GM18909 (cell line): ENCODE measurements at regions not wholly inside any gene's neighbourhood (a gene's known extent, or its start where the extent isn't known, plus 50 kb on each side); places are given as distances from the start of the nearest gene placed in this dataset.

Experiments used
- ATAC-seq: cut with Tn5 transposase; IDR thresholded peaks from one replicate; pipeline ENCODE4 v1.9.1; 2021; ENCODE audit warnings: mild to moderate bottlenecking; ENCODE audit not compliant: unreplicated experiment, poor library complexity

DNA sequence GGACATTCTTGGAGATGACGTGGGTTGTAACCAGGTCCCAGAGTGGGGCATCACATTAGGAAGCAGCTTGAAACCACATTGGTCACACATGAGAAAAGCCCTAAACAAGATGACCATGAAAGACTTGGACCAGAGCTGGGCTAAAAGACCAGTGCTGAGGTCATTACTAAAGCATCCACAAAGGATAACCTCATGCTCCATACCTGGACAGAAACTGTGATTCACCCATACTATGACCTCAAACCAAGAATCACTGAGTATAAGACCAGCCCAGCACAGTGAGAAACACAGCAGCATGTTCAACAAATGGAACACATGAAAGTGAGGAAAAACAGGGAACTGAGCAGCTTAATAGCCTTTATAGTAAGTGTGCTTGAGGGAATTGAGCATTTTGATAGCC, 635.5 kb upstream of the NETO1 start:
- ATAC-seq, result no peak

DNA sequence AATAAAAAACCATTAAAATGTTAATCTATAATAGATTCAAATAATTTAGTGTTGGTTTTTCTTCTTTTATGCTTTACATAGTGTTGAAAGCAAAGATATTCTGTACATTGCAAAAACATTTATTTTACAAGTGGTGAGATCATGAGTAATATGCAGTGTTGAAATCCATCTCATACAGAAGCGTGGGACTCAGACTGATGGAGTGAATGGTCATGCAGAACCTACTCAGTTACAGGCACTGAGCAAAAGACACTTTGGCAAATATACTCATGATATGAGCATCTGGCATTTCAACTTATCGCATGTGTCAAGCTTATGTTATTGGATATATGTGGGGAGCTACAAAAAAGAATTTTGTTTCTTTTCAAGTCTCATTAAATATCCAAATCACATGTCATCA, 620.2 kb upstream of the NETO1 start:
- no peak for ATAC-seq

DNA sequence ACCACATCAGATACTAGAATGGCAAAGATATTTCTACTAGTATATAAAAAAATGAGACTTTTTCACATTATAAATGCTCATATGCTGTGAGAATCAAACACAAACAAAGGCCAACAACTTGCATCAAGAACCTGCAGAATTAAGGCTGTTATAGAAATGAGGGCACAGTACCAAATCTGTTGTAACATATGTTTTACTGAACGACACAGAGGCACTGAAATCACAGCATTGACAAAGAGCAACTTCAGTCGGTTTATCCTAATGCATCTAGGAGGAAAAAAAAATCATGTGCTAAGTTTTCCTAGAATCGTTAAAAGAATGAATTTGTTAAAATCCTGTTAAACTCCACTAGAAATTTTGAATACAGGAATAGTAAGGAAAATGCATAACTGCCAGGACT, 617.4 kb upstream of the NETO1 start:
- ATAC-seq, result no peak

DNA sequence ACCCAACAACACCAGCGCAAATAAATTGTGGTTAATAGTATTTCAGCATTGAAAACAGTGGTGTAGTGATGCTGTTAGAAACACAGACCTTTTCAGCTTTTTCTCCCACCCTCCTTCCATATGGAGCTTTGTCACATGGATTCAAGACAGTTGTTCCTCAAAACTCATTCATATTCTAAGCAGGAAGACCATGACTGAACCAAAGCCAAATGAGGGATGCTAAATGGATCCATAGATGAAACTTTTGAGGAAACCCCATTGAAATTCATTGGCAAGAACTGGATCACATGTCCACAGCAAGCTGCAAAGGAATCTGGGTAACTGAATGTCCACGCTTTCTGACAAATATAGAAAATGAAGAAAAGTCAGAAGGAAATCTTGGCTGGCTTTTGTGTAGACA, 615.1 kb upstream of the NETO1 start:
- no peak for ATAC-seq

DNA sequence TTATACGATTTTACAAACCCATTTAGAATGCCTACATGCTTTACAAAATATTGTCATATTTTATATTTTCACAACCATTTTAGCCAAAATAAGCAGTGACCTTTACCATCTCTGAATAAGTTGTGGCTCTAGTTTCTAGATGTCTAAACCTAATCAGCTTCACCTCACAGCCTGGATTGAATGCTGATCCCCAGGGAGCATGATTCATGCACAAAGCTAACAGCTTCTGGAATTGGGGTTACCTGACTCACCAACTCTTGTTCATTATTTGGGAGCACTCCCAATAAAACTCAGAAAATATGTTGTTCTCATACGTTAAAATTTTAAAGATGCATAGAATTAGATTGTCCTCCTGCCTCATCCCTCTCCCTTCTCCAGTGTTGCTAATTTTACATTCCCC, 611.7 kb upstream of the NETO1 start:
- no peak for ATAC-seq

DNA sequence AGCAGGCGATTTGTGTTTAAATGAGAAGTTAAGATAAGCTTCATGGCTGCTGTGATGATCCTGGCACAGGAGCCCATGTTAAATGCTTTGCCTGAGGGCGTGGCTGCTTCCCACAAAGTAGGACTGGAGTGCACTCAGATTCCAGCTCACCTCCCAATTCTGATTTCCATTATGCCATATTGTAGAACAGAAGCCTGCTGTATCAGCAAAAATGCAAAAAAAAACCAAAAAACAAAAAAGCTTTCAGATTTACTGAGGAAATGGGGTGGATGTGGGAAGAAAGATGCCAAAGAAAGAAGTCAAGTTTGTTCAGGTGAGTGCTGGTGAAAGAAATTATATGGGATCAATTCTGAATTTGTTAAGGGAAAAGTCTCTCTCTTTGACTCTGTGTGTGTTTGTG, 610.4 kb upstream of the NETO1 start:
- no peak for ATAC-seq

DNA sequence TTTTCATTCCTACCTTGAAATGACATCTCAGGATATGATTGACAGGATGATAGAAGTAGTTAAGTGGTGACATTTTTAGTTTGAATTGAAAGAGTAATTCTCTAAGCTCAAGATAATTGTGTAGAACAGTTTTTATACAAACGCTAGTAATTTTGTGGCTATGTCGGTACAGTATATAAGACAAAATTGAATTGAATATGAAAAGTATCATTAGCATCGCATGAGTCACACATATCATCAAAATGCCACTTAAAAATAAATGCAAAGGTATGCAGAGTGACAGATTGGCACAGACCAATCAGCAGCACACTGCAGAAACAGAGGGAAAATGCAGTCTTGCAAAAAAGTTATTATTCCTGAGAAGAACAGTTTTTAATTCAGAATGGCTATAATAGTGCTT, 608.2 kb upstream of the NETO1 start:
- ATAC-seq, result no peak

DNA sequence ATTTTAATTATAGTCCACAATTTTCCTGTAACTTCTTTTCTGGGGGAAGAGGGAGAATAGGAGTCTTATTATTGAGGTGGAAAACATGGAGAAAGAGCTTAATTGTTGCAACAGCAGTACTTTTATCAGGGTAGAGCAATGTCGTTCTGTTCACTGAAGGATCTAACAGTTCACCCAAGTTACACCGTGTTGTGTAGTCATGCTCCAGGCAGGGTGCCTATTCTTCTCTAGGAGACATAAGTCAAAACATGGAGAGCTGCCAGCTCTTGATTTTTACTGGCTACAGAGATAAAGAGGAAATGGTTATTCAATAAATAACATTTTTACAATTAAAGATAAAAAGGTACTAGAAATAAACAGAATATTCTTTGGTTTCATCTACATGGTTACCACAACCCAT, 594.3 kb upstream of the NETO1 start:
- no peak for ATAC-seq

DNA sequence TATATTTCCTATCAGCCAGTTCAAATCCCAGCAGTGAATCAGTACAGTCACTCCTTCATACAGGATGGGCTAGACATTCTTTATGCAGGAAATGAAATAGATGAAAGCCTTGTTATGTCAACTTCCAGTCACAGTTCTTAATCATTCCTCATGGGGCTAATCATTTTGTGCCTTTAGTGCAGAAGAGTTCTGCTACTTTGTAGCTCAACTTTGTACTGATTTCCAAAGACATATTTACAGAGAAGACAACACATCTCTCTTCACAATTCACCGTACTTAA, 593.9 kb upstream of the NETO1 start:
- ATAC-seq, result no peak

DNA sequence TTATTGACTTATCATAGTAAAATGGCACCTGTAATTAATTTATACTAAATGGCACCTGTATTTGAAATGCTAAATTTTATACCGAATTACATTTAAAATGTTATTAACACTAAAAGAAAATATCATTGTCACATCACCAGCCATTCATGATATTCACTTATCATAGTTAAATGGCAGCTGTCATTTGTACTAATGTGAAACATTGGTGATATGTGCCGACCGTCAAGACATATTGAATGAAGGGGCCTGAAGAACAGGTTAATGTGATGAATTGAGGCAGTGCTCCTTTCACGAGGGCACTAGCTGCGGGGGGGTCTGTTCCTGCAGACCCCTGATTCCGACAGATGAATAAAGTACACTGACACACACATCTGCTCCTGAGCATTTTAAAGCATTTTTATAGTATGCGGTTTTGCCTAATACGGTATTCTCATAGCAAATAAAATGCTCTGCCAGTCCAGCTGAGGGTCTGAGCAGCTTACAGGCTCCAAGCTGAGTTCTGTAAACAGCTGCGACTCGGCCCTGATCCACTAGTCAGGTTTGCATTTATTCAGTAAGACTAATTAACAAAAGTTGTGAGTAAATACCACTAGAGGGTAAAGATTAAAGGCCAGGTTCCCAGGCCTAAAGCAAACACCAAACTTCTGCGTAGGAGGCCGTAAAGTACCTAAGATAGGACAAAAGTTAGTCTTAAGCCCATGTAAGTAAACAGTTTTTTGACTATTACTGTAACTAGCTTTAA, 593.4 kb upstream of the NETO1 start:
- ATAC-seq, result no peak

DNA sequence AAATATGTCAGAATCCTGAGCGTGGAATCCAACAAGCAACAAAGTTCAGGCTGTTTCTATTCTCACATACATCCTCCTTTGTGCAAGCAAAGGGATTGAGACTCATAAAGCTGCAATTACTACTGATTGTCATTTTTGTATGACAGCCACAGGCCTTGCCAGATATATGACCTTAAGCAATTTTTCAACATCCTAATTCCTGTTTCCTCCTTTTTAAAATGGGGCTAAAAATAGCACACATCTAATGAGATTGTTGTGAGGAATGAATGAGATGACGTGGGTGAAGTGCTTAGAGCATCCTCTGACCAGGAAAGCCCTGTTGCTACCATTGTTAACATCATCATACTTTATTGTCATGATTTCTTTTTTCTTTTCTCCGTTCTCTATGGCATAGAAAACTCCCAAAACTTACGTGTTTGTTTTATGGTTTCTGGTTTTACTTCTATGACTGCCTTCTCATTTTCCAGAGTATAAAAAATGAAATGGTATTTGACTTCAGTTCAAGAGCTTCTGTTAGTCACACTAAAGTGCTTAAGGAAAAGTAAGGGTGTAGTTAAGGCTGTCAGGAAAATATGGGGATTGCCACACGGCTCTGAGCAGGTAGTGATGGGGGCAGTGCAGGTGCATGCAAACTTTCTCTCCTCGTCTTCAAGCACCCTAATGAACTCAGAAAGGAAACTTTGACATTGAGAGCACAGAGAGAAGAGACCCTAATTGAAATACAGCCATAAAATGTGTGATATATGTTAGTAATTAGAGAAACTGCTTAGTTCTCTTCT, 590.6 kb upstream of the NETO1 start:
- no peak for ATAC-seq

DNA sequence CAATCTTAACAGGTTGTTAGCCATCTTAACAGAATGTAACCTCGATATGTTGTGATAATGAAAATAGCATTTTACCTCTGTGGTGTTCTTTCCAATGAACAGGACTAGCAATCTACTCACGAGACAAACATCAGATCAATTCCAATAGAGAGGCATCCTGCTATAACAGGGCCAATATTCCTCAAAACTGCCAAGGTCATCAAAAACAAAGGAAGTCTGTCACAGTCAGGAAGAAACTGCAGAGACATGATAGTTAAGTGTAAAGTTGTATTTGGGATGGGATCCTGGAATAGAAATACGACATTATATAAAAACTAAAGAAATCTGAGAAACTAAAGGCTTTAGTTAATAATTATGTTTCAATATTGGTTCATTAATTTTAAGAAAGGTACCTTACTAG, 588.9 kb upstream of the NETO1 start:
- ATAC-seq, result no peak

DNA sequence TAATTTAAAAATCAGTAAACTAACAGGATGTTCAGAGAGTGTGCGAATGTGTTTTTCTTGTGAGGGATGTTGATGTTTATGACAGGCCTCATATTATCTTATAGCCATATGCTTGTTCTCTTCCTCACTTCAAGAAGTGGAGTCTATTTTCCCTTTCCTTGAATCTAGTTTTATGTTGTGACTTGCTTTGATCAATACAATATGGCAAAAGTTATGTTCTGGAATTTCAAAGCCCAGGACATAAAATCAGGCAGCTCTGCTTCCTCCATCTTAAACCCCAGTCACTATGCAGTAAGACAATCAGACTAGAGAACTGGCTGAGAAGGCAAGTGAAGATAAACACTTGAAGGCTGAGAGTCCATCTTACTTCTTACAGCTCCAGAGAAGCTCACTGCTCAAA, 585.1 kb upstream of the NETO1 start:
- no peak for ATAC-seq

DNA sequence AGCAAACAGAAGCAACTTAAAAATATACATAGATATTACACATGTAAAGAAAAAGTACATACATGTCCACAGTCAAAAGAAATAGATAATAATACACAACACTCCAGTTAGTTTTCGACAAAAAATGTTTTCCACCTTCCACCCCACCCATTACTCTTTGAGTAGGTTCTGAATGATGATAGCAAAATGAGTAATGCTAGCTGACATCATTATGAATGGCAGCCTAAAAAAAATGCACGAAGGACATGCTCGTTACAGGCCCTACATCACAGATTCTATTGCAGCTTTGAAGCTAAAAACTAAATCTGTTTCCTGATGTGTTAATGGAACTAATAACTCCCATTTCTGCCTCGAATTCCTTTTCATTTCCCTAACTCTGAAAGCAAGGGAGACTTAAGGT, 578.7 kb upstream of the NETO1 start:
- ATAC-seq, result no peak

DNA sequence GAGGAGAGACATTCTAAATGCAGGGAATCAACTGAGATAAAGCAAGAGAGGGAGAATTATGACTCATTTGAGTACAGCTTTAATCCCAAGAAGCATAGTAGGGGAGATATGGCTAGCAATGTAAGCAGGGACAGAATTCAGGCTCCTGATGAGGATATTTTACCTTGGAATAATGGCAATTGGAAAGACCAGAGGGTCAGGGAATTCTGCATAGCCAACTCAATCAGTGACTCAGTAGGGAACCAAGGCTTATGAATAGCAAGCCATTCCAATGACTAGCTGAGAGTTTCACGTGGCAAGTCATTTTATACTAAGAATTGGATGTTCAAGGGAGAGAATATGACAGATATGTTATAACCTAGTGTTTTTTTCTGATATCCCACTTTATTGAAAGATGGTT, 563.8 kb upstream of the NETO1 start:
- no peak for ATAC-seq

DNA sequence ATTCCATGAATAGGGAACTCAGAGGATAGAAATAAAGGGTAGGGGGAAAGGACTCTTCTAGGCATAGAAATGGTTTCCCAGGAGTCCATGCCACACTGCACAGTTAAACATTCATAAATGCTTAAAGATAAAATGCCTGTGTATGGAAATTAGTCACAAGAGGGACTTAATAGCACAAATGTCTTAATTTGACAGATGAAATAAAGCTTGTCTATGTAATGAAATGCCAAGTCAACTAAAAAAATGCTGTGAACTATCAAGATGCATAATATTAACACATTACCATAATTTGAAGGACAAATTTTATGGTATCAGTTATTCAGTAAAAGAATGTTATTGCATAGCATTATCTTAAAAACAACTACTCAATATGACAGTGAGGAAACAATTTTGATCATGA, 553.2 kb upstream of the NETO1 start:
- no peak for ATAC-seq

DNA sequence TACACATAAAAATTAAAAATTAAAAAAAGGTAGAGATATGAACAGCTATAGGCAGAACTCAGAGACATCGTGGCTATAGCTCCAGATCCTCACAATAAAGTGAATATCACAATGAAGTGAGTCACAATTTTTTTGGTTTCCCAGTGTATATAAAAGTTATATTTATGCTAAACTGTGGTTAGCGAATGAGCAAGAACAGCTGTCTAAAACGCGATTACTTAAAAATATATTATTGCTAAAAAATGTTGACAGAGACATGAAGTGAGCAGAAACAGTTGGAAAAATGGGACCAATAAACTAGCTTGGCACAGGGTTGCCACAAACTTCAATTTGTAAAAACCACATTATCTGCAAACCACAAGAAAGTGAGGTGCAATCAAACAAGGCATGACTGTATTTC, 551.7 kb upstream of the NETO1 start:
- ATAC-seq, result no peak

DNA sequence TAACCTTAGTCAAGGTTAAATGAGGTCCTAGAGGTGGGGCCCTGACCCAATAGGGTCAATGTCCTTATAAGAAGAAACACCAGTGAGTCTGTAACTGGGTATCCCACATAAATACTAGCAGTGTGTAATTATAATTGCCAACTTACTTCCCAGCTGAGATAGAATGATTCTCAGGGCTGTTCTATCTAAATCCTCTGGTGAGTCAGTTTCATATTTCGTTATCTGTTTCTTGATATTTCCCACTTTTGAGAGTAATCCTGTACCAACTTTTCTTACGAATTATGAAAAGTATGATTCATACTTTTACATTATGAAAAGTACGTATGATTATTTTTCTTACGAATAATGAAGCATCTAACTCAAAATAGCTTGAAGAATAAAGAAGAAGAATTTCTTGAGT, 546.8 kb upstream of the NETO1 start:
- ATAC-seq, result no peak

DNA sequence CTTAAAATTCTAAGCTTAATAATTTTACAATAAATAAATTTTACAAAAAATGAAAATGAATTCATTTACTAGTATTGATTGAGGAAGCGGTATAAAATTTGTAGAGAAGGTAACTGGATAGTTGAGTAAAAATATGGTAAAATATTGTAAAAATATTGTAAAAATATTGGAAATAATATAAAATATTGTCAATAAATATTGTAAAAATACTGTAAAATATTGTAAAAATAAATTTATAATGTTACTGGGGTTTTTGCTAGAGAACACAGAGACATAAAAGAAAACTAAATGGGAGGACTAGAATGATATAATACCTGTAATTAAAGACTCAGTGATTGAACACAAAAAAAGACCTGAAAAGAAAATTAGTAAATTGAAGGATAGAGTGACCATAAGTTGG, 546.3 kb upstream of the NETO1 start:
- ATAC-seq, result no peak

DNA sequence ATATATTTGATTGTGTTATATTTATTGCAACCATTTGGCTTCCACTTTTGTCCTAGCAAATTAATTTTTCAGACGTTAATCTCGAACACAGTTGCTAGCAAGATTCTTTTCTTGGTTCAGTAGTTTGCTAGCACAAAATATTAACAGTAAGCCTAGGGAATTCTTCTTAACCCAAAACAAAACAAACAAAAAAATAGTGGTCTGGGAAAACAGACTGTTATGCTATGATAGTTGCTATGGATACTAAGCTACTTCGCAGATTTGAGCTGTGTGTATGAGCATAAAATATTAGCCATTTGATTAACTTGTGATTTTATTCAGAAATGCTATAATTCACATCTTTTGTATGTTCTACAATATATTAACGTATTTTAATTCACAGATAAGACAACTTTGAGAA, 541.5 kb upstream of the NETO1 start:
- no peak for ATAC-seq

DNA sequence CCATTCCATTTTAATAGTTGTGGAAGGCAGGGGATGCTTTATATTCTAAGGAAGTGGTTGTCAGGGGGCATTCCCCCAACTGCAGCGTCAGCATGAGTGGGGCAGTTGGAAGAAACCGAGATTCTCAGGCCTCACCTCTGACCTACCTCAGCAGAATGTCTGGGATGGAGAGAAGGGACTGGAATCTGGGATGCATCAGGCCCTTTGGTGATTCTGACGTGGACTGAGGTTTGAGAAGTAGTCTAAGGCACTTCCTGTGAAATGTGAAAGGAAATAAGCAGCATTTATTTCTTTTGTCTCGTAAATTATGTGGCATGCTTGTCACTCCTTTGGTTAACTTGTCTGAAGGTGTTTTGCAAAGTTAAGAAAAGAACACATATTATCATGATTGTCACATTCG, 540.7 kb upstream of the NETO1 start:
- no peak for ATAC-seq

DNA sequence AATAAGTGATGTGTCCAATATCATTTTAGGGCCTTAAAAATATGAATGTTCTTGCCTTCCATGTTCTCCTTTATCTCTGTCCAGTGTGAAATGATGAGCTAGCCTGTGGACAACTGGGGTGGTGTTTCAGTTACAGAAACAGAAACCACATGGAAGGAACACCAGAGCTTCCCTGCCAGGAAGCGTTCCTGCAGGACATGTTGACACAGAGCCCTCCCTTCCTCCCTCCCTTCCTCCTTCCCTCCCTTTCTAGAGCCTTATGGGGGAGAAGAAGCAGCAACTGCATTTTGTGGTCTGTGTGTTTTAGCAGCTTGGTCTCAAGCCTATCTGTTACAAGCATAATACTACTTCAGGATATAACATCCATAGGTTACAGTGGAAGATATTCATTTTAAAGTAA, 539.7 kb upstream of the NETO1 start:
- no peak for ATAC-seq
